Lung (tissue), 11 donors: ENCODE measurements at regions not wholly inside any gene's neighbourhood (a gene's known extent, or its start where the extent isn't known, plus 50 kb on each side); places are given as distances from the start of the nearest gene placed in this dataset.

Source experiments
- ATAC-seq: fragments of 200-7000 bp; cut with Tn5 transposase; one replicate; pipeline ENCODE4 v1.9.1; 2020; ENCODE audit warnings: moderate number of reproducible peaks; ENCODE audit not compliant: insufficient read depth, low FRiP score
- DNase-seq, 3 donors: peaks; one replicate each; pipeline ENCODE4 v3.0.0-alpha.2; 2013 to 2017
- H3K27ac ChIP-seq, 2 donors: one replicate each; pipeline ENCODE4 v1.5.1; 2013; ENCODE audit warnings: mild to moderate bottlenecking in 2 of 2, moderate library complexity in 2 of 2, control low read depth in 1 of 2, inconsistent platforms in 1 of 2, low read depth in 1 of 2, low read length in 1 of 2
- H3K27me3 ChIP-seq, 3 donors: one replicate each; pipeline ENCODE4 v1.5.1; 2013; ENCODE audit warnings: low read length in 2 of 3; ENCODE audit not compliant: control insufficient read depth in 3 of 3, insufficient read depth in 3 of 3
- H3K36me3 ChIP-seq, 4 donors: one replicate each; pipeline ENCODE4 v1.5.1; 2013; ENCODE audit warnings: low read length in 4 of 4, mild to moderate bottlenecking in 1 of 4, moderate library complexity in 1 of 4; ENCODE audit not compliant: control insufficient read depth in 4 of 4, insufficient read depth in 4 of 4
- H3K4me1 ChIP-seq, 5 donors: one replicate each; pipeline ENCODE4 v1.5.1; 2013; ENCODE audit warnings: low read length in 5 of 5, mild to moderate bottlenecking in 2 of 5, moderate library complexity in 1 of 5; ENCODE audit not compliant: control insufficient read depth in 5 of 5, insufficient read depth in 5 of 5
- H3K4me3 ChIP-seq: one replicate; pipeline ENCODE4 v1.5.1; 2013; ENCODE audit warnings: mild to moderate bottlenecking, control low read depth, moderate library complexity
- H3K9ac ChIP-seq, 2 donors: one replicate each; pipeline ENCODE4 v1.5.1; 2013; ENCODE audit warnings: low read length in 2 of 2, control low read depth in 1 of 2; ENCODE audit not compliant: insufficient read depth in 1 of 2
- H3K9me3 ChIP-seq, 4 donors: one replicate each; pipeline ENCODE4 v1.5.1; 2013; ENCODE audit warnings: low read length in 3 of 4, mild to moderate bottlenecking in 1 of 4, moderate library complexity in 1 of 4; ENCODE audit not compliant: control insufficient read depth in 4 of 4, insufficient read depth in 3 of 4
- CTCF ChIP-seq: IDR thresholded peaks from 2 replicates; pipeline ENCODE4 v1.5.1; 2012; ENCODE audit warnings: mild to moderate bottlenecking; ENCODE audit errors: control extremely low read depth, extremely low read depth
- WGBS, 2 donors: extraction: QIAGEN DNeasy Blood & Tissue Kit; methylation state at CpG; one replicate each; pipeline ENCODE4 v1.1.7; 2013; 5-methylcytosine and 5-hydroxymethylcytosine counted together
- donor health status: control.
- donor health status: control.
- donor health status: Bipolar disorder and iron deficiency.
- donor health status: healthy.
- donor health status: DM: yes; HTN: yes; CAD: no.

GRCh38 chr12:124678421-124678893 lies 111.0 kb upstream of the NCOR2 start:
- DNase-seq (no peak), ATAC-seq (no peak)
- Histone ChIP-seq H3K9ac (no peak overlapping the region), H3K27ac (no peak overlapping the region), H3K4me3 (no peak overlapping the region), H3K4me1 (peaks cover 0 to 30% (median 13%) of the 10 kb centered on the region in 5 donors), H3K9me3 (no peaks in the 10 kb centered on the region), H3K27me3 (no peaks in the 10 kb centered on the region), H3K36me3 (no peaks in the 10 kb centered on the region)
- TF ChIP-seq CTCF: no peak
- 69 to 77% methylated on average over 15 of the region's 15 CpGs for WGBS, 2 donors

- no peak overlapping the region for H3K4me3 ChIP-seq
- no peak for TF ChIP-seq CTCF
- DNase-seq (no peak), ATAC-seq (no peak)
- peaks cover 0 to 30% (median 13%) of the 10 kb centered on the region in 5 donors for H3K4me1 ChIP-seq
- no peak overlapping the region for H3K9ac ChIP-seq
- H3K27me3 ChIP-seq: no peaks in the 10 kb centered on the region
- no peak overlapping the region for H3K27ac ChIP-seq
- WGBS, 2 donors: 96% methylated on average over 21 of the region's 21 CpGs
- no peaks in the 10 kb centered on the region for H3K9me3 ChIP-seq
- no peaks in the 10 kb centered on the region for H3K36me3 ChIP-seq
Measured at GRCh38 chr12:124677552-124678356, 110.3 kb upstream of the NCOR2 start.

GRCh38 chr12:124676714-124677462 lies 109.5 kb upstream of the NCOR2 start:
- H3K4me1 ChIP-seq: peaks cover 0 to 30% (median 13%) of the 10 kb centered on the region in 5 donors
- no peak overlapping the region for H3K4me3 ChIP-seq
- ATAC-seq (no peak), DNase-seq (no peak)
- H3K9me3 ChIP-seq: no peaks in the 10 kb centered on the region
- H3K9ac ChIP-seq: no peak overlapping the region
- H3K27ac ChIP-seq: no peak overlapping the region
- no peaks in the 10 kb centered on the region for H3K36me3 ChIP-seq
- TF ChIP-seq CTCF: no peak
- WGBS, 2 donors: 94% methylated on average over 42 of the region's 42 CpGs
- no peaks in the 10 kb centered on the region for H3K27me3 ChIP-seq
